NCI-H446 (cell line): ENCODE measurements at regions not wholly inside any gene's neighbourhood (a gene's known extent, or its start where the extent isn't known, plus 50 kb on each side); places are given as distances from the start of the nearest gene placed in this dataset.
"Not testable (repeated sequence)": the region's sequence is repeated elsewhere in the genome, so short reads cannot be mapped to it uniquely, and the experiment has no call there.

Experiments
- DNase-seq, 2 experiments: peaks; one replicate each; lab custom pipeline; 2025; lab: John Stamatoyannopoulos, UW

DNA sequence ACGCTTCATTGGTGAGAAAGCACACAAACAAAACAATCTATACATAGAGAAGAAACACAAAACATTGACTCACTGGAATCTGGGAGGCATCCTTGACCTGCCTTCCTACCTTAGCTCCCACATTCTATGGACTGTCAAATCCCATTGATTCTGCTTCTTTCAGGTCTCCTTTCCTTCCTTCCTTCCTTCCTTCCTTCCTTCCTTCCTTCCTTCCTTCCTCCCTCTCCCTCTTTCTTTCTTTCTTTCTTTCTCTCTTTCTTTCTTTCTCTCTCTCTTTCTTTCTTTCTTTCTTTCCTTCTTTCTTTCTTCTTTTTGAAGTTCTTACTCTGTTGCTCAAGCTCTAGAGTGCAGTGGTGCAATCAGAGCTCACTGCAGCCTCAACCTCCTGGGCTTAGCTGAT is 108.0 kb upstream of the SGK1 start:
- not testable (repeated sequence) for DNase-seq

DNA sequence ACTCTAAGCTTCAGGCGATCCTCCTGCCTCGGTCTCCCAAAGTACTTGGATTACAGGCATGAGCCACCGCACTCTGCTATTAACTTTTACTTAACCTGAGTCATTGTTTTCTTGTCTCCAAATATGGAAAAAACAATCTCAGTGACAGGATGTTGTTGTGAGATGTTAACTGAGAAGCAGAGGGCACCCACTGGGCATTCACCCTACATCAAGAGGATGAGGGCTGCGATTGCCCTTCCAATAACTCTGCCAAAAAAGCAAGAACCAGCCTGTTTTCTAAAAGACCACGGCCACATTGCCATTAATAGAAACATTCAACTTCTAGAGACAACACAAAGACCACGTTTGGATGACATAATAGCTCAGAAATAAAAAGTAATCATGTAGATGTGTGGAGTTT is 107.6 kb upstream of the SGK1 start:
- DNase-seq = no peak

DNA sequence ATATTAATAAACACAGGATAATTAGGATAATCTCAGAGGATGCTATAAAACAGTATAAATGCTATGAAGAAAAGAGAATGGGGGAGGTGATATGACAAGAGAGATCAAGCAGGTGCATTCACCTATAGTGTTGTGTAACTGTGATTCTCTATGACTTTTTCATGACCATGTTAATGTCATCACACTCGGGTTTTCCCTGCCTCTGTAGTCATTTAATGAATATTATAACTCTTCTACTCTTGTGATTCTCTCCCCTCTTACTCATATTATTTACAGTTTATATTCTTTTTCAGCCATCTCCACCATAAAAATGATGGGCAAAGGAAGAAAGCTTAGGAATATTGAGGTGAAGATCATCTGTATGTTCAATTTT is 106.9 kb upstream of the SGK1 start:
- no peak for DNase-seq

DNA sequence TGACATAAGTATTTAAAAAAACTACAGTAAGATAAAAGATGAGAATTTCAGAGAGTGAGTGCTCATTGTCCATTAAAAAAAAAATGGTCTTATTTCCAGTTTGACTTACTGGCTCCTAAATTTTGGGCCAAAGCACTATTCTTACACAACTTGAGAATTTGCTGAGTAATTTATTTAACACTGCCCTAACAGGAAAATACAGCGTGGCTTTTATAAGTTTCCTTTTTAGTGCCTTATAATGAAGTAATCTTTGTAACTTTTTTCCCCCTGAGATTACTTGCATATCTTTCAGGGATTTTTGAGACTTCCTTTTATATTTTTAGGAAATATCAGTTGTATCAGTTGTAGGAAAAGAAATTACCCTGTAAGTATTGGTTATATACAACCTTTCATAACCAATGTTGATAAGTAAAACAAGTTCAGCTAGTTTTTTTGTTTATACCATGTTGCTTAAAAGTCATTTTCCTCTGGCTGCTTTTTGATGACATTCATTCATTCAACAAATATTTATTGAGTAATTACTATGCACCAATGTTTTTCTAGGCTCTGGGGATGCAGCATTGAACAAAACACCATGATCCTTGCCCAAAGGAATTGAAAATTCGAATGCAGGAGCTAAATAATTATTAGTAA is 106.4 kb upstream of the SGK1 start:
- no peak for DNase-seq

DNA sequence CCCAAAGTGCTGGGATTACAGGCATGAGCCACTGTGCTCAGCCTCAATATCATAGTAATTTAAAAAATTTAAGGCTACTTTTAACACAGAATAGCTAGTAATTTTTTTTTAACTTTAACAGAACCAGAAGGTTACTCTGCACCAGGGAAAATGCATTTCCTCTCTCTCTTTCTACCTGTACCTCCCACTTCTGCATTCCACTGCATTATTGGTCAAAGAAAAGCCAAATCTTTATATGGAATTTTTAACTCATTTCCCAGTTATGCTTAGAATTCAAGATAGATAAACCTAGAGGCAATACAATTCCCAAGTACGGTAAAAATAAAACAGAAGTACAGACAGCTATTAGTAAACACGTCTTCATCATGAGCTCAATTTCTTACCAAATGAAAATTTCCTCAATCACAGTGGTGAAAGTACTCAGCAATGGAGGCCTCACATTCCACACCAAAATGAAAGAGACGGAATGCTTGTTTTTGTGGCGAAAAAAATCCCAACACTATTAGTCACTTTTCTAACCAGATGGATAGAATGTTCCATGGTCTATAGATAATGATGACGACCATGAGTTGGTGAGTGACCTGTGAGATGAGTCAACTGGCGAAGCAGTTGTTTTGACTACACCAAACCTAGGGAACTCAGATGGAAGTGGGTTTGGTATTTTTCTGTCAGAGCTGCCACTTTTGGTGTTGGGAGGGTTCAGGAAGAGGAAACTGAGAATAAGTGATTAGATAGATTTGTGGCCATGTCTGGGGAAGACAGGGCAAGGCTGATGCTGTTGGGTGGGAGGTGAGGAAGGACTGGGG is 104.7 kb upstream of the SGK1 start:
- DNase-seq = no peak

DNA sequence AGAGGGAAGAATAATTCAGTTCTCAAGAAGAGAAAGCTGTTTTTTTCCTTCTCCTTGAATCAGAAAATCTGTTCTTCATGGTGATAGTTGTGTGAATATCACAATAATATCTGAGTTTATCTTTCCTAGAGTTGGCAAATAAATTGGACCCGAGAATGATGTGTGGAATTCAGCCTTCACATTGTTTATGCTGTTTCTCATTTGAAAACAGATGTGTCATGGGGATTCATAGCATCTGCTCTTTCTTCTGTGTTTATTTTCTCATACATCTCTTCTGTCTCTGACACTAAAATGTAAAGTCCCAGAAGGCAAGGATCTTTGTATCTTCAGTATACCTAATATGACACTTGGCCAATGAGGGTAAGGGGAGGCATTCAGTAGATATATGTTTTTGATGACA is 103.6 kb upstream of the SGK1 start:
- DNase-seq = no peak

DNA sequence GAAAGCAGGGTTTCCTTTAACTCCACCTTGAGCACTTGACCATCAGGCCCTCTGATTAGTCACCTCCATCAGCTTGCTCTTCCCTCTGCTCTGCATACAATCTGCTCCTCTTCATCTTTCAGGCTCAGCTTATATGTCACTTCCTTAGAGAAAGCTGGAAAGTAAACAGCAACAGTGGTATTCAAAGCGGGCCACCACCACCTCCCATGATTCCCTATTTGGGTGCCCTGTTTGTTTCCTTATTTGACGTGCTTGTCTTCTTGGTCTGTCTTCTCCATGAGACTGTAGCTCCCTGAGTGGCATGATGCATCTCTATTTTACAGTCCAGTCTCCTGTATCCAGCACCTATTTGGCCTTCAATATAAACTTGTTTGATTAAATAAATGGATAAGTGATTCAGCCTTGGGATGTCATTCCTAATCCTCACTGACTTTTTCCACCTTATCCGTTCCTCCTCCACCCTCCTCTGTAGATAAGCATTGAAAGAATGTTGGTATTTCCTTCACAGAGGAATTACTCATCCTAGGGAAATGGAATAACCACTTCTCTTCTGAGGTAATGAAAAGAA is 102.8 kb upstream of the SGK1 start:
- DNase-seq = no peak

DNA sequence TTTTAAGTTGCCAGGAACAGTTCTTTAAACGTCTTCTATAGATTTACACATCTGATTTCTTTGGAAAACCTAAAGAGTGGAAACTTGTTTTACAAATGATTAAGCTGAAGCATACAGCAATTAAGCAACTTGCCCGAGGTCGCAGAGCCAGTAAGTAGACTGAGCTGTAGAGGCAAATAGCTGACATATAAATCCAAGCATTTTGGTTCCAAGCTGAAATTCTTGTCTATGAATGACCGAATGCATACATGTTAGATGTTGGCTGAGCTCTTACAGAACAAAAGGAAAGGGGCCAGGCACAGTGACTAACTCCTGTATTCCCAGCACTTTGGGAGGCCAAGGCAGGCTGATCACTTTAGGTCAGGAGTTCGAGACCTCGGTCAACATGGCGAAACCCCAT is 101.8 kb upstream of the SGK1 start:
- DNase-seq = no peak

DNA sequence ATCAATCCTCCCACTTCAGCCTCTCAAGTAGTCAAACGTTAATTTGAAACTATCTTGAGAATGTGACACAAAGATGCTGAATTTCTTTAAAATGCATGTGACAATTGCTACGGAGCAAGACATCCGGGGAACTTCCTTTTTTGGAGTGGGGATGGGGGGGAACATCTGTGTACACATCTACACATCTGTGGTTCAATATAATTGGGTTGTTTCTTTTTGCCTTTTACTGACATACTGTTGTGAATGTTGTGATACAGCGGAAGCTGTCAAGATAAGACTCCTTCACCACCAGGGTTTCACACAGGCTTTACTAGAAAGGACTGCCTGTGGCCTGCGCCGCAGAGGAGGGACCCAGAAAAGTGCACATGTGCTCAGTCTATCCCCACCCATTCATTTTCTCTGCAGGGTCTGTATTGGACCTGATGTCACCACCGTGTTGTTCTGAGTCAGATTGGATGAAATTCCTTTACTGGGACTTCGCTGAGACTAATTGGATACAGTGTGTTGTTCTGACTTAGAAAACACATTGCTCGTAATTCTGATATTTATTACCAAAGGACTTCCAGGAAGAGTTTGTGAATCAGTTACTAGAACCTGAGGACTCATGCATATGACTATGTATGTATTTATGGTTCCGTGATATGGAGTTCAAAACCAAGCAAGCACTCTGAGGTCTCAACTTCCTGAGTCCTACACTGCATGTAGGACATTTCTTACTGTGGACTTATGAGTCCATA is 98.7 kb upstream of the SGK1 start:
- no peak for DNase-seq

DNA sequence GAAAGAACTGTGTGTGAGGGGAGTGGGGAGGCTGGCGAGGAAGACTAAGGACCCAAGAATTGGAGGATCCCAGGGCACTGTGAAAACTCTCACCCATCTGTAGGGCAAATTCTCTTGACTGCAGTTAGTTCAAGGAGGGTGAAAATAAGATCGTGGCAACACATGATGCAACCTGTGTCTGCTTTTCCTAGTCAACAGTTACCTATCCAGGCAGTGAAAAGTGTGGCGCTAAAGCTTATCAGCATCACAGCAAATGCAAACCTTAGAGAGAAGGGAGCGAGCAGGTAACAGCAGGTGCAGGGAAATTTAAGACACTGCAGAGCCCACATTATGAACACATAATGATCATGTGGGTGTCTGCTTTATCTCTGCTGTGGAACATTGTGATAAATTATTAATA is 97.7 kb upstream of the SGK1 start:
- no peak for DNase-seq

DNA sequence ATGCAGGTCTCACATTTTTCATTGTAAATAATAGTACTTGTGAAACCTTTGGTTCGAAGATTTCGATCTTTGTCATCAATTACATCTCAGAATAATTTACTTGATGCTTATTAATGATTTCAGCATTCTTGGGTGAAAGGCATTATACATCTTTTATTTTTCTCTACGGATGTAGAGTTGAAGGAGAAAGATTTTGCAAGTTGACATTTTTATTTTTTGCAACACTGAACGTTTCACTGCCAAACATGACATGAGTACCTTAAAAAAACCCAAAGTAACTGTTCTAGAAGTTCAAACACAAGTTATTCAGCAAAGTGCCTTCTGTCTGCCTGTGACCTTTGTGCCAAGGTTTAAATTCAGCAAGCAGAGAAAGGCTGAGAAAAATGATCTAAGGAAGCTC is 97.3 kb upstream of the SGK1 start:
- DNase-seq = no peak

DNA sequence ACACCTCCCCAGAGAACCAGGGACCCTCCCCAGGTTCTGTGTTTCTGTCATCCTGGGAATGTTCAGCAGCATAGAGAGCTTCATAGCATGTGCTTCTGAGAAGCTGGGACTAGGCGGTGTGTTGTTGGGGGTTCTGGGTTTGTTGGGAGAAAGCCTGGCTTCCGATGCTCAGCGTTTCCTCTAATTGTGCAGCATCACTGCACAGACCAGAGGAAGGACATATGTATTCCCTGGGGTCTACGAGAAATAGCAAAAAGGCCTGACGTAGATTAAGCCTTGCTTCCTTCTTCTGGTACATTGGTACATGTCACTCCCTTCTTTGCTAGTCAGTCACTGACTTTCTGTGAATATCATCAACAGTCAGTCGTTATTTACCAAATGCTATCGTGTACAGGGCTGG is 96.9 kb upstream of the SGK1 start:
- DNase-seq = no peak

DNA sequence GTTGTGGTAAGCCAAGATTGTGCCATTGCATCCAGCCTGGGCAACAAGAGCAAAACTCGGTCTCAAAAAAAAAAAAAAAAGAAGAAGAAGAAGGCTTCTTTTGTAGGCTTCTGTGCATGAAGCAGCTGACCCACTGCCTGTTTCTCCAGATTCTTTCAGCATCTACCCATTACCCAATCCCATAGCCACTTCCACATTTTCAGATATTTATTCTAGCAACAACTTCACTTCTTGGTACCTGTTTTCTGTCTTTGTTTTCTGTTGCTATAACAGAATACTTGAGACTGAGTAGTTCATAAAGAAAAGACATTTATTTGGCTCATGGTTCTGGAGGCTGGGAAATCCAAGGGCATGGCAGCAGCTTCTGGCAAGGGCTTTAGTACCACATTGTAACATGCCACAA is 95.3 kb upstream of the SGK1 start:
- no peak for DNase-seq

DNA sequence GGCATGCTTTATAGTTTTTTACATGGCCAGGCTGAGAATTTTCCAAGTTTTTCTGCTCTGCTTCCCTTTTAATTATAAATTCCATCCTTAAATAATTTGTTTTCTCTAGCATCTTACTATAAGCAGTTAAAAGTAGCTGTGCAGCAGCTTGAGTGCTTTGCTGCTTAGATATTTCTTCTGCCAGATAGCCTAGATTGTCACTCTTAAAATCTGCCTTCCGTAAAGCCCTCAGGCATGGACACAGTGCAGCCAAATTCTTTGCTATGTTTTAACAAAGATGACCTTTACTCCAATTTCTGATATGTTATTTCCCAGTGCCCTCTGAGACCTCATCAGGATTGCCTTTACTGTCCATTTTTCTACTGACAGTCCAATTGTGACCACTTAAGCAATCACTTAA is 92.6 kb upstream of the SGK1 start:
- DNase-seq = no peak

DNA sequence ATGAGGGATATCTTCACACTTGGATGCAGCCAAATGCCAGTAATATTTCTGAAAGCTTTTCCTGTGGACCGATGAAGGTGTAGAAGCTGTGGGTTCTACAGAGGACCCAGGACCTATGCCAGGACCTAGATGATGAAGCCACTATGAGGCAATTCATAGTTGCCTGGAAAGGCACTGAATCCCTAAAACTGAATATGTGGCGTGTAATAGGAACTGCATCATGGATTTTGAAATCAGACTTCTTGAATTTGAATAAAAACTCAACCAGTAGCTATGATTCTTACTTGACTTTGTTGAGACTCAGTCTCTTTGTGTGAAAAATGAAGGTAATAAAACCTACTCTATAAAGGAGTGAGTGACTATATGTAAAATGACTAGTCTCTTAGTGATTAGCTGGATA is 89.9 kb upstream of the SGK1 start:
- DNase-seq = no peak

DNA sequence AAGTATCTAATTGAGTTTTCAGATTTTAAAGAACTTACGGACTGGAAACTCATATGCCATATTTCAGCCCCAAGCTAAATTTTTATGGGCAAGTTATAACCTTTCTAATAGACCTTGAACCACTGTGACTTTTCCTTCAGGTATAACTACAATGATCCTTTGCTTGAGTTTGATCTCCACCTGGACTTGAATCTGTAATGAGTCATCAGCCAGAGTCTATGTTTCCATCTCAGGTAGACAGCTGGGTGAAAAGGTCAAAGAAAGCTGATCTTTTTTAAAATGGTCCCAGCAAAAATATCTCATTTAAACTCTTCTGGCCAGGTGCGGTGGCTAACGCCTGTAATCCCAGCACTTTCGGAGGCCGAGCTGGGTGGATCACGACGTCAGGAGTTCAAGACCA is 88.4 kb upstream of the SGK1 start:
- no peak for DNase-seq

DNA sequence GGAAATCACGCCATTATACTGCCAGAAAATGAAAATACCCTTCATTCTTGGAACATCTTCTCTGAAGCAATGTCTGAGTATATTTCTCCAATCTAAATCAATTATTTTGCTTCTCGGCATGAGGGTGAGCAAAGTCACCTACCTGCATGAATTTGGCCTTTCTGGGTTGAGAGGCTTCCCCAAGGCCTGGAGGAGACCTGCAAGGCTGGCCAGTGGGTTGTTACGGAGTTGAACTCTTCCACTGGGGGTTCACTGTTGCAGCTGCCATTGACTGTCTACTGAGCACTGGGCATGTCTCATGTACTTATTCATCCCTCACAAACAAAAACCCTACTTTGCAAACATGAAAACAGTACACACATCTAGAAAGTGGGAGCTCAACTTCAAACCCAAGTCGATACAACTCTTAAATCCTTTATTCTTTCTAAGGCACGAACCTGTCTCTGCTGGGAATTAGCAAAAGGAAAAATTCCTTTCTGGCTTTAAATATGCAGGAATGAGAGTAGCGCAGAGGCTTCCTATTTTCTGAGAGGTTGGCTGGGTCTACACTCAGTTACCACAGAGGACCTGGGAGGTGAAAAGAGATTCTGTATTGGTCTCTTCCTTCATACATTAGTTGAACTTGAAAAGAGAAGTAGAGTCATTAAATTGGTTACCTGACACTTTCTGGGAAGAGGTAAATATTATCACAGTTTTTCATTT is 87.6 kb upstream of the SGK1 start:
- DNase-seq = no peak

DNA sequence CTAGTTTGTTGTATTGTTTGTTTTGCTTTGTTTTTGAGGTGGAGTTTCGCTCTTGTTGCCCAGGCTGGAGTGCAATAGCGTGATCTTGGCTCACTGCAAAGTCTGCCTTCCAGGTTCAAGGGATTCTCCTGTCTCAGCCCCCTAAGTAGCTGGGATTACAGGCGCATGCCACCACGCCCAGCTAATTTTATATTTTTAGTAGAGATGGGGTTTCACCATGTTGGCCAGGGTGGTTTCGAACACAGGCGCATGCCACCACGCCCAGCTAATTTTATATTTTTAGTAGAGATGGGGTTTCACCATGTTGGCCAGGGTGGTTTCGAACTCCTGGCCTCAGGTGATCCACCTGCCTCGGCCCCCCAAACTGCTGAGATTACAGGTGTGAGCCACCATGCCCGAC is 85.4 kb upstream of the SGK1 start:
- DNase-seq = not testable (repeated sequence)

DNA sequence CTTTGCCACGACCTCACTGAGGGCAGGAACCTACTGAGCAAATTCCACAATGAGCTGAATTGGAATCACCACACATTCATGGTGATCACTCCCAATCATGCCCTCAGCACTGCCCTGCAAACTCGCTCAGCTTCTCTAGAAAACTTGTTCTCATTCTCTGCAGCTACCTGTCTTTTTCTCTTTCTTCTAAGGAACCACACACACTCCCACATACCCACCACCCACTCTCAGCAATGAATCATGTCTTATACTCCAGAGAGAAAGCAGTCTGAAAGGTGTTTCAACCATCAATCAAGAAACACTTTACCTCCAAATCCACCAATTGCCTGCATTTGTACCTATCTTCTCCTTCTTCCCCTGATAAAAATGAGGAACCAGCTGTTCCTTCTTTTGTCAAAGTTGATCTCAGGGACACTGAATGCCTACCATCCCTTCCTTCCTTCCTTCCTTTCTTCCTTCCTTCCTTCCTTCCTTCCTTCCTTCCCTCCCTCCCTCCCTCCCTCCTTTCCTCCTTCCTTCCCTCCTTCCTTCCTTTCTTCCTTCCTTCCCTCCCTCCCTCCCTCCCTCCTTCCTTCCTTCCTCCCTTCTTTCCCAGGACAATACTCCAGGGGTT is 84.6 kb upstream of the SGK1 start:
- no peak for DNase-seq

DNA sequence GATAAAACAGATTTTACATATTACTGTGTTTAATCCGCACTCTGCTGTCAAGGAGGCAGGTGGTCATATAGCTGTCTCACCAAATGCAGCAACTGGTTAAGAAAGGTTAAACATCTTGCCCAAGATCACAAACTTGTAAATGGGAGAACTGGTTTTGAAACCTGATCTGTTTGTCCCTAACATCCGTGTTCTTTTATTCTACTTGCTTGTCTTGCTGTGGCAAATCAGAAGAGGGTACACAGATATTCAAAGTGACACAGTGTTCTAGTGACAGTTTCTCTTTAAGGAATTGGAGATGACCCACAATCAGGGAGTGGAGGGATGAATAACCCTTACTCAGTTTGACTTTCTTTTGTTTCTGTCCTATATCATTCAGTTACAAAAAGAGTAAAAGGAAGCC is 83.0 kb upstream of the SGK1 start:
- DNase-seq = no peak

DNA sequence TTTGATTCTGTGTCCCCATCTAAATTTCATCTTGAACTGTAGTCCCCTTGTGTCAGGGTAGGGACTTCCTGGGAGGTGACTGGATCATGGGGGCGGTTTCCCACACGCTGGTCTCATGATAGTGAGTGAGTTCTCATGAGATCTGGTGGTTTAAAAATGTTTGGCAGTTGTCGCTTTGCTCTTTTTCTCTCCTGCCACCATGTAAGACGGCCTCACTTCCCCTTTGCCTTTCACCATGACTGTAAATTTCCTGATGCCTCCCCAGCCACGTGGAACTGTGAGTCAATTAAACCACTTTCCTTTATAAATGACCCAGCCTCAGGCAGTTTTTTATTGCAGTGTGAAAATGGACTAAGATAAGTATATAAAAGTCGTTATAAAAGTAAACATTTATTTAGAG is 80.5 kb upstream of the SGK1 start:
- no peak for DNase-seq

DNA sequence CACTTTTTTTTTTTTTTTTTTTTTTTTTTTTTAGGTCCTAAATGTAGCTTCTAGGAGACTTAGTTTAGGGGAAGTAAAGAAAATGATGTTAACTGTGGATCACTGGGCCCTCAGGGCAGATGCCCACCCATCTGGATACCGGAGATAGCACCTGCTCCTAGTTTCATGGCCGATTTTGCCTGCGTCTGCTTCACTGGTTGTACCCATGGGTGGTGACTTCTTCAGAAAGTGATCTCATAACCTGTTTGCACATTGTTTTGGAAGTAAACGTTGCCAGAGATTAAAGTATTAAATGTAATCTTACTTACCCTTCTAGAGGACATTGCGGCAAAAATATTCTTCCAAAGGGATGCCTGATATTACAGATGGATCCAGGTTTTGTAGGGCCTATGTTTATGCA is 79.8 kb upstream of the SGK1 start:
- no peak for DNase-seq
